GM12891 (cell line): ENCODE measurements at regions not wholly inside any gene's neighbourhood (a gene's known extent, or its start where the extent isn't known, plus 50 kb on each side); places are given as distances from the start of the nearest gene placed in this dataset.
"Not testable (repeated sequence)": the region's sequence is repeated elsewhere in the genome, so short reads cannot be mapped to it uniquely, and the experiment has no call there.

Experiments
- DNase-seq: peaks from one replicate; pipeline ENCODE4 v3.0.0; 2011; ENCODE audit warnings: low spot score; ENCODE audit not compliant: insufficient read length
- FAIRE-seq: peaks from 2 replicates; lab custom pipeline; 2011; peaks lifted over from hg19 to GRCh38; lab: Jason Lieb, UNC
- PAX5 ChIP-seq: IDR thresholded peaks from 2 replicates; pipeline ENCODE4 v1.6.1; 2011; ENCODE audit warnings: low read length, moderate library complexity, mild to moderate bottlenecking; ENCODE audit not compliant: insufficient read depth, severe bottlenecking
- POLR2A ChIP-seq: IDR thresholded peaks from 2 replicates; pipeline ENCODE4 v1.6.1; 2011; ENCODE audit warnings: low read depth, low read length, control low read depth
- POLR2AphosphoS5 ChIP-seq: IDR thresholded peaks from 2 replicates; pipeline ENCODE4 v1.6.1; 2011; ENCODE audit warnings: low read depth, low read length, control low read depth
- POU2F2 ChIP-seq: IDR thresholded peaks from 2 replicates; pipeline ENCODE4 v1.6.1; 2011; ENCODE audit warnings: low read depth, mild to moderate bottlenecking, control low read depth, low read length, moderate library complexity
- SPI1 ChIP-seq: IDR thresholded peaks from 2 replicates; pipeline ENCODE4 v1.6.1; 2011; ENCODE audit warnings: low read depth, low read length, control low read depth
- TAF1 ChIP-seq: IDR thresholded peaks from 2 replicates; pipeline ENCODE4 v1.6.1; 2011; ENCODE audit warnings: low read depth, low read length, control low read depth

GRCh38 chr14:28301179-28301578, 465.4 kb upstream of the FOXG1 start:
- FAIRE-seq, result no peak
- TF ChIP-seq TAF1, result no peak
- TF ChIP-seq PAX5, result no peak
- no peak for TF ChIP-seq SPI1
- TF ChIP-seq POLR2AphosphoS5, result no peak
- no peak for TF ChIP-seq POLR2A
- no peak for TF ChIP-seq POU2F2

GRCh38 chr14:28303248-28303647, 463.3 kb upstream of the FOXG1 start:
- FAIRE-seq, result no peak

More at GRCh38 chr14:28301179-28301578, 465.4 kb upstream of the FOXG1 start:
- DNase-seq, result no peak

GRCh38 chr14:28305938-28306337, 460.6 kb upstream of the FOXG1 start:
- DNase-seq (no peak), FAIRE-seq (no peak)
- no peak for TF ChIP-seq PAX5
- no peak for TF ChIP-seq POU2F2
- TF ChIP-seq POLR2AphosphoS5, result no peak
- no peak for TF ChIP-seq POLR2A
- TF ChIP-seq SPI1, result no peak
- no peak for TF ChIP-seq TAF1

More at GRCh38 chr14:28303248-28303647, 463.3 kb upstream of the FOXG1 start:
- no peak for DNase-seq
- TF ChIP-seq SPI1 (no peak), TAF1 (no peak), POU2F2 (no peak), POLR2AphosphoS5 (no peak), POLR2A (no peak), PAX5 (no peak)

GRCh38 chr14:28307506-28307905, 459.1 kb upstream of the FOXG1 start:
- no peak for FAIRE-seq
- DNase-seq, result no peak
- no peak for TF ChIP-seq TAF1
- no peak for TF ChIP-seq POU2F2
- no peak for TF ChIP-seq POLR2A
- no peak for TF ChIP-seq POLR2AphosphoS5
- TF ChIP-seq PAX5, result no peak
- no peak for TF ChIP-seq SPI1

GRCh38 chr14:28308734-28309133, 457.9 kb upstream of the FOXG1 start:
- FAIRE-seq, result no peak
- TF ChIP-seq SPI1 (no peak), POU2F2 (no peak), TAF1 (no peak), POLR2AphosphoS5 (no peak), POLR2A (no peak), PAX5 (no peak)
- no peak for DNase-seq

GRCh38 chr14:28317890-28318675, 448.5 kb upstream of the FOXG1 start:
- not testable (repeated sequence) for FAIRE-seq, DNase-seq

GRCh38 chr14:28321475-28322244, 444.9 kb upstream of the FOXG1 start:
- DNase-seq, result no peak
- no peak for TF ChIP-seq TAF1
- no peak for TF ChIP-seq POU2F2
- TF ChIP-seq POLR2A, result no peak
- no peak for FAIRE-seq

GRCh38 chr14:28323366-28323765, 443.2 kb upstream of the FOXG1 start:
- FAIRE-seq (no peak), DNase-seq (no peak)
- TF ChIP-seq TAF1, result no peak
- TF ChIP-seq POLR2AphosphoS5, result no peak
- TF ChIP-seq POLR2A, result no peak
- TF ChIP-seq SPI1, result no peak
- TF ChIP-seq PAX5, result no peak

GRCh38 chr14:28323951-28324741, 442.4 kb upstream of the FOXG1 start:
- no peak for DNase-seq
- no peak for FAIRE-seq

More at GRCh38 chr14:28323951-28324741, 442.4 kb upstream of the FOXG1 start:
- TF ChIP-seq PAX5, result no peak
- TF ChIP-seq POLR2A, result no peak
- no peak for TF ChIP-seq SPI1
- TF ChIP-seq POLR2AphosphoS5, result no peak
- no peak for TF ChIP-seq POU2F2
- TF ChIP-seq TAF1, result no peak
